Heart left ventricle (tissue), 16 donors: ENCODE measurements at regions not wholly inside any gene's neighbourhood (a gene's known extent, or its start where the extent isn't known, plus 50 kb on each side); places are given as distances from the start of the nearest gene placed in this dataset.
"Not testable (repeated sequence)": the region's sequence is repeated elsewhere in the genome, so short reads cannot be mapped to it uniquely, and the experiment has no call there.

Source experiments
- ATAC-seq, 4 donors: fragments of 200-7000 bp; cut with Tn5 transposase; one replicate each; pipeline ENCODE4 v1.9.1; 2020 to 2022; ENCODE audit warnings: moderate library complexity in 4 of 4, mild to moderate bottlenecking in 3 of 4, moderate number of reproducible peaks in 1 of 4
- DNase-seq, 5 donors: peaks; one replicate each; pipeline ENCODE4 v3.0.0-alpha.2; 2020
- H3K27ac ChIP-seq, 12 donors: fragments of 200-600 bp; sonication (generic) in 4 of 12; one replicate each; pipeline versions ENCODE4 v1.5.0 to v1.8.0; 2016 to 2022; ENCODE audit warnings: mild to moderate bottlenecking in 2 of 12
- H3K27me3 ChIP-seq, 9 donors: fragments of 200-600 bp; sonication (generic) in 2 of 9; one replicate each; pipeline versions ENCODE4 v1.5.1 to v1.8.0; 2016 to 2022; ENCODE audit warnings: mild to moderate bottlenecking in 3 of 9
- H3K36me3 ChIP-seq, 9 donors: fragments of 200-600 bp; sonication (generic) in 2 of 9; one replicate each; pipeline versions ENCODE4 v1.5.0 to v1.8.0; 2018 to 2022; ENCODE audit warnings: mild to moderate bottlenecking in 2 of 9
- H3K4me1 ChIP-seq, 12 donors: fragments of 200-600 bp; sonication (generic) in 4 of 12; one replicate each; pipeline versions ENCODE4 v1.5.0 to v1.8.0; 2016 to 2022; ENCODE audit warnings: mild to moderate bottlenecking in 3 of 12
- H3K4me3 ChIP-seq, 12 donors: fragments of 200-600 bp; sonication (generic) in 4 of 12; one replicate each; pipeline versions ENCODE4 v1.5.0 to v1.8.0; 2017 to 2022; ENCODE audit warnings: mild to moderate bottlenecking in 9 of 12, moderate library complexity in 4 of 12
- H3K9me3 ChIP-seq, 12 donors: fragments of 200-600 bp; sonication (generic) in 4 of 12; one replicate each; pipeline versions ENCODE4 v1.5.0 to v1.8.0; 2016 to 2022; ENCODE audit warnings: mild to moderate bottlenecking in 1 of 12
- POLR2A ChIP-seq, 2 donors: fragments of 450-650 bp; IDR thresholded peaks; one replicate each; pipeline ENCODE4 v1.6.1; 2017; ENCODE audit warnings: antibody characterized with exemption in 2 of 2, mild to moderate bottlenecking in 2 of 2, moderate library complexity in 2 of 2
- WGBS, 4 donors: extraction: QIAGEN DNeasy Blood & Tissue Kit in 2 of 4; methylation state at CpG; one replicate each; pipeline versions ENCODE4 v1.1.5 to v1.1.7; 2013 to 2018; 5-methylcytosine and 5-hydroxymethylcytosine counted together
- intact Hi-C, 10 donors: fragments of 100-400 bp; cut with DNase I; formaldehyde crosslinking; loops; one replicate each; pipeline versions ENCODE4 v1.11.1 to v1.14.2; 2022
- TF ChIP-seq, protein P1 (sequence below), 12 donors: fragments of 200-600 bp; sonication (generic) in 4 of 12; IDR thresholded peaks; one replicate each; pipeline versions ENCODE4 v1.5.0 to v1.8.0; 2018 to 2022; ENCODE audit warnings: antibody characterized with exemption in 12 of 12, mild to moderate bottlenecking in 5 of 12
- donor health status: ischemic (EF 13 %, LVEDD 7.1; RV severe dilation, severe dysfunction).
- donor health status: healthy with polysubstance abuse.
- donor health status: DM: no; HTN: yes; CAD: no.
- donor health status: DM: no; HTN: no; CAD: no.
- donor health status: ischemic (EF 25% LVEDD 6.9; RV normal size, moderate dysfunction).
- donor health status: ischemic (EF 25% LVEDD 5.7; RV mildly dilated, moderate dysfunction).
- donor health status: healthy.
- donor health status: DM: yes; HTN: yes; CAD: no.
- donor health status: ischemic (EF 35%, LVEDD 5.7; RV mildly dilated, moderate dysfunction).
- donor health status: nonischemic (EF 11% LVEDD 7.7; RV severe dilation, severe dysfunction).
- donor health status: DM: yes; HTN: yes; CAD: no.
- donor health status: PGD.
- donor health status: ischemic (EF 29% LVEDD 5.4; RV normal size, mild dysfunction).
- donor health status: nonischemic (EF 23%, LVEDD 6.1; RV moderate dilation, normal function).

DNA sequence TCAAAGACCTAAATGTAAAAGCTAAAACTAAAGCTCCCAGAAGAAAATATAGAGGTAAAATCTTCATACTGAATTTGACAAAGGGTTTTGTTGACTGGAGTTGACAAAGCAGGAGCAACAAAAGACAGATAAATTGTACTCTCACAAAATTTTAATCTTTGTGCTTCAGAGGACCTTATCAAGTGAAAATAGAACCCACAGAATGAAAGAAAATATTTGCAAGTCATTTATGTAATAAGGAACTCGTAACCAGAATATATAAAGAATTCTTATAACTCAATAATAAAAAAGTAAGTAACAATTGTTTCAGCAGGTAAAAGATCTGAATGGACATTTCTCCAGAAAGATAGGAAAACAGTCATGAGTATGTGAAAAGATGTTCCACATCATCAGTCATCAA, 62.0 kb upstream of the SRRM3 start:
- TF ChIP-seq, protein P1, sequence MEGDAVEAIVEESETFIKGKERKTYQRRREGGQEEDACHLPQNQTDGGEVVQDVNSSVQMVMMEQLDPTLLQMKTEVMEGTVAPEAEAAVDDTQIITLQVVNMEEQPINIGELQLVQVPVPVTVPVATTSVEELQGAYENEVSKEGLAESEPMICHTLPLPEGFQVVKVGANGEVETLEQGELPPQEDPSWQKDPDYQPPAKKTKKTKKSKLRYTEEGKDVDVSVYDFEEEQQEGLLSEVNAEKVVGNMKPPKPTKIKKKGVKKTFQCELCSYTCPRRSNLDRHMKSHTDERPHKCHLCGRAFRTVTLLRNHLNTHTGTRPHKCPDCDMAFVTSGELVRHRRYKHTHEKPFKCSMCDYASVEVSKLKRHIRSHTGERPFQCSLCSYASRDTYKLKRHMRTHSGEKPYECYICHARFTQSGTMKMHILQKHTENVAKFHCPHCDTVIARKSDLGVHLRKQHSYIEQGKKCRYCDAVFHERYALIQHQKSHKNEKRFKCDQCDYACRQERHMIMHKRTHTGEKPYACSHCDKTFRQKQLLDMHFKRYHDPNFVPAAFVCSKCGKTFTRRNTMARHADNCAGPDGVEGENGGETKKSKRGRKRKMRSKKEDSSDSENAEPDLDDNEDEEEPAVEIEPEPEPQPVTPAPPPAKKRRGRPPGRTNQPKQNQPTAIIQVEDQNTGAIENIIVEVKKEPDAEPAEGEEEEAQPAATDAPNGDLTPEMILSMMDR (IDR thresholded peaks at IDR 0.05): no peak
- TF ChIP-seq POLR2A (IDR thresholded peaks at IDR 0.05): no peak
- Histone ChIP-seq H3K27ac (no peak overlapping the region), H3K9me3 (no peaks in the 10 kb centered on the region), H3K27me3 (peaks cover 0 to 4% (median 0%) of the 10 kb centered on the region in 9 donors), H3K36me3 (no peaks in the 10 kb centered on the region), H3K4me1 (no peaks in the 10 kb centered on the region), H3K4me3 (no peak overlapping the region)
- ATAC-seq (no peak), DNase-seq (no peak)
- intact Hi-C loops: loop anchor here in 4 of 10 donors (10.0 kb wide), 4 partner anchors 85 to 275 kb away; partner anchors contain the start of genes MDH2 (in 1 of the 4) and STYXL1 (in 1 of the 4)
- 88 to 96% (median 90%) methylated on average over 1 of the region's 1 CpG for WGBS, 4 donors

GRCh38 chr7:76140259-76140658, 61.4 kb upstream of the SRRM3 start:
- H3K4me1 ChIP-seq, DNase-seq, H3K9me3 ChIP-seq, H3K27ac ChIP-seq, H3K36me3 ChIP-seq, intact Hi-C loops, ATAC-seq, H3K4me3 ChIP-seq, H3K27me3 ChIP-seq: not testable (repeated sequence)
- WGBS, 4 donors: 70 to 78% (median 76%) methylated on average over 3 of the region's 3 CpGs

DNA sequence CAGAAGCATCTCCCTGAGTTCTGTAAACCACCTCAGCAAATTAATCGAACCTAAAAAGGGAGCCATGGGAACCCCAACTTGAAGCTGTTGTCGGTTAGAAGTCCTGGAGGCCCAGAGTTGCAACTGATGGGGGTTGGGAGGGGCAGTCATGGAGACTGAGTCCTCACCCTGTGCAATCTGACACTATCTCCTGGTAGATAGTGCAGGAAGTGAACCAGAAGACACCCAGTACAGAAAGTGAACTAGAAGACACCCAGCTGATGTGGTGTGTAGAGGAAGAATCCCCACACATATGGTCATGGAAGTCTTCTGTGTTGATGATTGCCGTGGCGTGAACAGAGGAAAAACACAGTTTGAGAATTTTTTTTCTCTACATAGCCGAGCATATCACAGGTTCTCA, 58.8 kb upstream of the SRRM3 start:
- peak in 1 of 4 donors; percentile 36 for ATAC-seq
- Histone ChIP-seq H3K27me3 (no peaks in the 10 kb centered on the region), H3K27ac (no peak overlapping the region), H3K9me3 (no peaks in the 10 kb centered on the region), H3K4me3 (no peak overlapping the region), H3K4me1 (peaks cover 0 to 7% (median 0%) of the 10 kb centered on the region in 12 donors), H3K36me3 (no peaks in the 10 kb centered on the region)
- TF ChIP-seq, protein P1 (IDR thresholded peaks at IDR 0.05): no peak
- no peak for TF ChIP-seq POLR2A (IDR thresholded peaks at IDR 0.05)
- intact Hi-C loops: no loop called here
- DNase-seq: no peak
- 84 to 89% (median 86%) methylated on average over 5 of the region's 5 CpGs for WGBS, 4 donors

DNA sequence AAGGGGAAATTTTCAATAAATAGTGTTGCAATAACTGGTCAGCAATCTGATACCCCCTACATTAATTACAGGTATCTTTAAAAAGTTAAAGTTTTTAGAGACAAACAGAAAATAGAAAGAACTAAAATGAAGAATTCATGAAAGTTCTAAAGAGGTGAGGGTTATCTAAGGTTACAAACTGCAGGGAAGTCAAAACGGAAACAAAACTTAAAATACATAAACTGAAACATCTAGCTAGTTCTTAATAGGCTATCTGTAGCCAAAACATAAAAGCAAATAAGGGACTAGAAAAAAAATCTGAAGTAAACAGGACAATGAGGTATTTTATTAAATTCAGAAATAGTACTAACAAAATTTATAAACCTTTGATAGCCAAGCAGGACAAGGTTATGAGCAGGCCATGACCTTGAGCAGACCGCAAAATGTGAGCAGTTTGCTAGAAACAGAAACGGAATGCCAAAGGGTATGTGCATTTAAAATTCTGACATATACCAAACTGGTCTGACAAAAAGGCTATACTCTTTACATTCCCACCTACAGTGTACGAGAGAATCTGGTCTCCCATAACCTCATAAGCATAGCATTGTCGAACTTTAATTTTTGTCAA, 56.9 kb upstream of the SRRM3 start:
- H3K36me3 ChIP-seq, H3K4me1 ChIP-seq, intact Hi-C loops, DNase-seq, H3K9me3 ChIP-seq, H3K27ac ChIP-seq, H3K4me3 ChIP-seq, ATAC-seq, H3K27me3 ChIP-seq: not testable (repeated sequence)
- WGBS, 4 donors: 79 to 83% (median 82%) methylated on average over 5 of the region's 5 CpGs

- Histone ChIP-seq H3K4me3 (no peak overlapping the region), H3K4me1 (peaks cover 0 to 7% (median 0%) of the 10 kb centered on the region in 12 donors), H3K9me3 (no peaks in the 10 kb centered on the region), H3K27ac (peak overlapping the region in 3 of 12 donors; percentile 11 to 28 (median 15)), H3K27me3 (peaks cover 0 to 10% (median 0%) of the 10 kb centered on the region in 9 donors), H3K36me3 (no peaks in the 10 kb centered on the region)
- intact Hi-C loops: no loop called here
- DNase-seq (no peak), ATAC-seq (peak in 3 of 4 donors; percentile 42 to 54 (median 53))
- TF ChIP-seq POLR2A (IDR thresholded peaks at IDR 0.05): no peak
- WGBS, 4 donors: 54 to 76% (median 65%) methylated on average over 4 of the region's 4 CpGs
These were observed 55.3 kb upstream of the SRRM3 start for GRCh38 chr7:76146374-76146773.

DNA sequence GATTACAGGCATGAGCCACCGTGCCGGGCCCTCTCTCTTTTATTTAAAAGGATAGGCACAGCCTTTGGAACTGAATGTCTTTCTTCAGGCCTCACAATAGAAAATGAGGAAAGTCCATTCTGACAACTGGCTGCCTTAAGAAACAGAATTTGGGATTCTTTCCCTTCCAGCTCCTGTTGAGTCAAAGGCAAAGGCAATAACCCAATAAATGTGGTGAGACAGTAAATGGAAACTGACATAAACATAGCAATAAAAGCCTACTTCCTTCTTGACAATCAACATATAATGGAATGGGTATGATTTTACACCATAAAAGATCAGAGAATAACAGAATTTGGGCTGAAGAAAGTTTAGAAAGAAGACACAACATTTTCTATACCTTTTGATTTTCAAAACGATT, 52.7 kb upstream of the SRRM3 start:
- DNase-seq, ATAC-seq, H3K27me3 ChIP-seq, H3K4me3 ChIP-seq, H3K27ac ChIP-seq, H3K4me1 ChIP-seq, intact Hi-C loops, H3K36me3 ChIP-seq, H3K9me3 ChIP-seq: not testable (repeated sequence)
- 82 to 94% (median 88%) methylated on average over 3 of the region's 3 CpGs for WGBS, 4 donors
